ENCODE measurements at regions not wholly inside any gene's neighbourhood (a gene's known extent, or its start where the extent isn't known, plus 50 kb on each side); places are given as distances from the start of the nearest gene placed in this dataset.

- H3K9me3 ChIP-seq (replicated peaks; ENCODE audit: low read length), result no peaks in the 10 kb centered on the region
- no peaks in the 10 kb centered on the region for H3K36me3 ChIP-seq (ENCODE audit: insufficient read depth, low read length)
- no peaks in the 10 kb centered on the region for H3K4me1 ChIP-seq (ENCODE audit: control insufficient read depth, insufficient read depth, low read length)
- no peak overlapping the region for H3K9ac ChIP-seq (ENCODE audit: low read depth, low read length)
- no peak overlapping the region for H3K4me3 ChIP-seq (ENCODE audit: low read length)
- H3K27me3 ChIP-seq (ENCODE audit: control insufficient read depth, insufficient read depth, low read length), result peaks cover 58% of the 10 kb centered on the region
- no peak overlapping the region for H3K4me2 ChIP-seq (ENCODE audit: low read length)
Observed at GRCh38 chr22:22737590-22737989, 93.2 kb downstream of the GGTLC2 start.

- H3K9me3 ChIP-seq (replicated peaks; ENCODE audit: low read length), result no peaks in the 10 kb centered on the region
- H3K27me3 ChIP-seq (ENCODE audit: control insufficient read depth, insufficient read depth, low read length), result peaks cover 70% of the 10 kb centered on the region
- no peak overlapping the region for H3K4me3 ChIP-seq (ENCODE audit: low read length)
- H3K4me2 ChIP-seq (ENCODE audit: low read length), result no peak overlapping the region
- no peaks in the 10 kb centered on the region for H3K4me1 ChIP-seq (ENCODE audit: control insufficient read depth, insufficient read depth, low read length)
- no peaks in the 10 kb centered on the region for H3K36me3 ChIP-seq (ENCODE audit: insufficient read depth, low read length)
- no peak overlapping the region for H3K9ac ChIP-seq (ENCODE audit: low read depth, low read length)
Observed at GRCh38 chr22:22738959-22739585, 94.7 kb downstream of the GGTLC2 start.

GRCh38 chr22:22740560-22741276 is 96.3 kb downstream of the GGTLC2 start:
- Histone ChIP-seq H3K9ac (ENCODE audit: low read depth, low read length) (no peak overlapping the region), H3K36me3 (ENCODE audit: insufficient read depth, low read length) (no peaks in the 10 kb centered on the region), H3K4me2 (ENCODE audit: low read length) (no peak overlapping the region), H3K4me3 (ENCODE audit: low read length) (no peak overlapping the region), H3K9me3 (replicated peaks; ENCODE audit: low read length) (no peaks in the 10 kb centered on the region), H3K4me1 (ENCODE audit: control insufficient read depth, insufficient read depth, low read length) (no peaks in the 10 kb centered on the region), H3K27me3 (ENCODE audit: control insufficient read depth, insufficient read depth, low read length) (peaks cover 72% of the 10 kb centered on the region)

GRCh38 chr22:22741843-22742242 is 97.4 kb downstream of the GGTLC2 start:
- H3K27me3 ChIP-seq (ENCODE audit: control insufficient read depth, insufficient read depth, low read length), result peaks cover 63% of the 10 kb centered on the region
- no peak overlapping the region for H3K4me2 ChIP-seq (ENCODE audit: low read length)
- no peak overlapping the region for H3K9ac ChIP-seq (ENCODE audit: low read depth, low read length)
- H3K36me3 ChIP-seq (ENCODE audit: insufficient read depth, low read length), result no peaks in the 10 kb centered on the region
- no peak overlapping the region for H3K4me3 ChIP-seq (ENCODE audit: low read length)
- no peaks in the 10 kb centered on the region for H3K9me3 ChIP-seq (replicated peaks; ENCODE audit: low read length)
- no peaks in the 10 kb centered on the region for H3K4me1 ChIP-seq (ENCODE audit: control insufficient read depth, insufficient read depth, low read length)

- Histone ChIP-seq H3K4me1 (ENCODE audit: control insufficient read depth, insufficient read depth, low read length) (no peaks in the 10 kb centered on the region), H3K27me3 (ENCODE audit: control insufficient read depth, insufficient read depth, low read length) (peaks cover 55% of the 10 kb centered on the region), H3K9ac (ENCODE audit: low read depth, low read length) (no peak overlapping the region), H3K36me3 (ENCODE audit: insufficient read depth, low read length) (no peaks in the 10 kb centered on the region), H3K9me3 (replicated peaks; ENCODE audit: low read length) (no peaks in the 10 kb centered on the region), H3K4me2 (ENCODE audit: low read length) (no peak overlapping the region), H3K4me3 (ENCODE audit: low read length) (no peak overlapping the region)
Observed at GRCh38 chr22:22742641-22743040, 98.2 kb downstream of the GGTLC2 start.

GRCh38 chr22:22743128-22743760 is 98.8 kb downstream of the GGTLC2 start:
- no peaks in the 10 kb centered on the region for H3K36me3 ChIP-seq (ENCODE audit: insufficient read depth, low read length)
- H3K27me3 ChIP-seq (ENCODE audit: control insufficient read depth, insufficient read depth, low read length), result peaks cover 52% of the 10 kb centered on the region
- no peak overlapping the region for H3K4me2 ChIP-seq (ENCODE audit: low read length)
- no peak overlapping the region for H3K9ac ChIP-seq (ENCODE audit: low read depth, low read length)
- H3K4me3 ChIP-seq (ENCODE audit: low read length), result no peak overlapping the region
- H3K9me3 ChIP-seq (replicated peaks; ENCODE audit: low read length), result no peaks in the 10 kb centered on the region
- no peaks in the 10 kb centered on the region for H3K4me1 ChIP-seq (ENCODE audit: control insufficient read depth, insufficient read depth, low read length)

- Histone ChIP-seq H3K27me3 (ENCODE audit: control insufficient read depth, insufficient read depth, low read length) (peaks cover 40% of the 10 kb centered on the region), H3K4me3 (ENCODE audit: low read length) (no peak overlapping the region), H3K36me3 (ENCODE audit: insufficient read depth, low read length) (no peaks in the 10 kb centered on the region), H3K9ac (ENCODE audit: low read depth, low read length) (no peak overlapping the region), H3K4me1 (ENCODE audit: control insufficient read depth, insufficient read depth, low read length) (no peaks in the 10 kb centered on the region), H3K4me2 (ENCODE audit: low read length) (no peak overlapping the region), H3K9me3 (replicated peaks; ENCODE audit: low read length) (no peaks in the 10 kb centered on the region)
Observed at GRCh38 chr22:22744412-22745224, 100.2 kb downstream of the GGTLC2 start.

GRCh38 chr22:22745225-22746060 is 101.0 kb downstream of the GGTLC2 start:
- Histone ChIP-seq H3K4me1 (ENCODE audit: control insufficient read depth, insufficient read depth, low read length) (no peaks in the 10 kb centered on the region), H3K27me3 (ENCODE audit: control insufficient read depth, insufficient read depth, low read length) (peaks cover 33% of the 10 kb centered on the region), H3K4me3 (ENCODE audit: low read length) (no peak overlapping the region), H3K9ac (ENCODE audit: low read depth, low read length) (no peak overlapping the region), H3K9me3 (replicated peaks; ENCODE audit: low read length) (no peaks in the 10 kb centered on the region), H3K4me2 (ENCODE audit: low read length) (no peak overlapping the region), H3K36me3 (ENCODE audit: insufficient read depth, low read length) (no peaks in the 10 kb centered on the region)

GRCh38 chr22:22746061-22746962 is 101.9 kb downstream of the GGTLC2 start:
- no peaks in the 10 kb centered on the region for H3K36me3 ChIP-seq (ENCODE audit: insufficient read depth, low read length)
- no peaks in the 10 kb centered on the region for H3K4me1 ChIP-seq (ENCODE audit: control insufficient read depth, insufficient read depth, low read length)
- H3K4me3 ChIP-seq (ENCODE audit: low read length), result no peak overlapping the region
- H3K9ac ChIP-seq (ENCODE audit: low read depth, low read length), result no peak overlapping the region
- peaks cover 26% of the 10 kb centered on the region for H3K27me3 ChIP-seq (ENCODE audit: control insufficient read depth, insufficient read depth, low read length)
- no peak overlapping the region for H3K4me2 ChIP-seq (ENCODE audit: low read length)
- no peaks in the 10 kb centered on the region for H3K9me3 ChIP-seq (replicated peaks; ENCODE audit: low read length)

Measured in skeletal muscle satellite cell (primary cell).